ENCODE measurements at regions not wholly inside any gene's neighbourhood (a gene's known extent, or its start where the extent isn't known, plus 50 kb on each side); places are given as distances from the start of the nearest gene placed in this dataset.
"Not testable (repeated sequence)": the region's sequence is repeated elsewhere in the genome, so short reads cannot be mapped to it uniquely, and the experiment has no call there.

GRCh38 chr17:33983824-33984574, 271.1 kb upstream of the CCL2 start:
- DNase-seq = no peak

GRCh38 chr17:33986088-33986487, 269.0 kb upstream of the CCL2 start:
- no peak for DNase-seq

GRCh38 chr17:33986566-33986965, 268.5 kb upstream of the CCL2 start:
- DNase-seq = no peak

- no peak for DNase-seq
These were observed 267.9 kb upstream of the CCL2 start for GRCh38 chr17:33987162-33987561.

GRCh38 chr17:33989361-33990148, 265.5 kb upstream of the CCL2 start:
- DNase-seq = no peak

- DNase-seq = no peak
These were observed 264.0 kb upstream of the CCL2 start for GRCh38 chr17:33990943-33991706.

GRCh38 chr17:33992113-33992512, 263.0 kb upstream of the CCL2 start:
- no peak for DNase-seq

GRCh38 chr17:34000639-34001038, 254.4 kb upstream of the CCL2 start:
- no peak for DNase-seq

- no peak for DNase-seq
These were observed 253.8 kb upstream of the CCL2 start for GRCh38 chr17:34001246-34001645.

- DNase-seq = no peak
These were observed 249.0 kb upstream of the CCL2 start for GRCh38 chr17:34006126-34006525.

- DNase-seq = no peak
These were observed 247.0 kb upstream of the CCL2 start for GRCh38 chr17:34008125-34008524.

GRCh38 chr17:34009912-34010311, 245.2 kb upstream of the CCL2 start:
- no peak for DNase-seq

- no peak for DNase-seq
These were observed 244.6 kb upstream of the CCL2 start for GRCh38 chr17:34010534-34010933.

GRCh38 chr17:34011599-34011998, 243.5 kb upstream of the CCL2 start:
- no peak for DNase-seq

GRCh38 chr17:34012709-34013375, 242.2 kb upstream of the CCL2 start:
- DNase-seq = no peak

GRCh38 chr17:34015253-34015652, 239.8 kb upstream of the CCL2 start:
- no peak for DNase-seq

GRCh38 chr17:34024386-34024785, 230.7 kb upstream of the CCL2 start:
- DNase-seq = no peak

- no peak for DNase-seq
These were observed 230.1 kb upstream of the CCL2 start for GRCh38 chr17:34024806-34025551.

- DNase-seq = not testable (repeated sequence)
These were observed 224.5 kb upstream of the CCL2 start for GRCh38 chr17:34030601-34031000.

- not testable (repeated sequence) for DNase-seq
These were observed 222.8 kb upstream of the CCL2 start for GRCh38 chr17:34032305-34032704.

GRCh38 chr17:34038786-34039185, 216.3 kb upstream of the CCL2 start:
- not testable (repeated sequence) for DNase-seq

GRCh38 chr17:34039213-34039612, 215.9 kb upstream of the CCL2 start:
- DNase-seq = not testable (repeated sequence)
